Mammary epithelial cell (primary cell): ENCODE measurements at regions not wholly inside any gene's neighbourhood (a gene's known extent, or its start where the extent isn't known, plus 50 kb on each side); places are given as distances from the start of the nearest gene placed in this dataset.

ENCODE experiments used
- CTCF ChIP-seq, 2 donors: IDR thresholded peaks in 1 of 2; conservative IDR thresholded peaks in 1 of 2; 2 replicates each; pipeline ENCODE4 v1.5.1; 2011 to 2012; ENCODE audit warnings: inconsistent platforms in 2 of 2, low read length in 2 of 2, mild to moderate bottlenecking in 2 of 2, control low read depth in 1 of 2, low read depth in 1 of 2; ENCODE audit not compliant: insufficient read depth in 1 of 2; ENCODE audit errors: extremely low read depth in 1 of 2
- EZH2 ChIP-seq: IDR thresholded peaks from 2 replicates; pipeline ENCODE4 v1.6.1; 2012; ENCODE audit warnings: low read length, inconsistent platforms, borderline replicate concordance

DNA sequence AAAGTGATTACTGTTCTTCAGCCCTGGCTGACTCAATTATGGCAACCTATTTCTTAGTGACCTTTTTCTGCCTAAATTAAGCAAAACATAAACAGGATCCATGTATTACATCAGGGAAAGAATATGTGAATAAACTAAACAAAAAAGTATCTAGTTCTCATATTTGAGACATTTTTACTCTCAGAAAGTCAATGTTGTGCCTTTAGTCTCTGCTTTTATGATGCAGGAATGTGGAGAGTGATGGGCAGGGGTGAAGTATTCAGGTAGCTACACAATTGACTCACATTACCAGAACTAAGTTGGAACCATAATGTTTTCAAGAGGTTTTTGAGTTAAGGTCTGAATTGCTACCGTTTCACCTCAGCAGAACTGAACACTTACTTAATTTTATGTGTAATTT lies 462.7 kb upstream of the CXADR start:
- no peak for TF ChIP-seq CTCF (conservative IDR thresholded peaks at IDR 0.05 in 1 of 2, IDR thresholded peaks at IDR 0.05 in 1 of 2; ENCODE audit: extremely low read depth in 1 of 2, insufficient read depth in 1 of 2, low read depth in 1 of 2, low read length in 2 of 2)
- no peak for TF ChIP-seq EZH2
